ENCODE measurements at regions not wholly inside any gene's neighbourhood (a gene's known extent, or its start where the extent isn't known, plus 50 kb on each side); places are given as distances from the start of the nearest gene placed in this dataset.

DNA sequence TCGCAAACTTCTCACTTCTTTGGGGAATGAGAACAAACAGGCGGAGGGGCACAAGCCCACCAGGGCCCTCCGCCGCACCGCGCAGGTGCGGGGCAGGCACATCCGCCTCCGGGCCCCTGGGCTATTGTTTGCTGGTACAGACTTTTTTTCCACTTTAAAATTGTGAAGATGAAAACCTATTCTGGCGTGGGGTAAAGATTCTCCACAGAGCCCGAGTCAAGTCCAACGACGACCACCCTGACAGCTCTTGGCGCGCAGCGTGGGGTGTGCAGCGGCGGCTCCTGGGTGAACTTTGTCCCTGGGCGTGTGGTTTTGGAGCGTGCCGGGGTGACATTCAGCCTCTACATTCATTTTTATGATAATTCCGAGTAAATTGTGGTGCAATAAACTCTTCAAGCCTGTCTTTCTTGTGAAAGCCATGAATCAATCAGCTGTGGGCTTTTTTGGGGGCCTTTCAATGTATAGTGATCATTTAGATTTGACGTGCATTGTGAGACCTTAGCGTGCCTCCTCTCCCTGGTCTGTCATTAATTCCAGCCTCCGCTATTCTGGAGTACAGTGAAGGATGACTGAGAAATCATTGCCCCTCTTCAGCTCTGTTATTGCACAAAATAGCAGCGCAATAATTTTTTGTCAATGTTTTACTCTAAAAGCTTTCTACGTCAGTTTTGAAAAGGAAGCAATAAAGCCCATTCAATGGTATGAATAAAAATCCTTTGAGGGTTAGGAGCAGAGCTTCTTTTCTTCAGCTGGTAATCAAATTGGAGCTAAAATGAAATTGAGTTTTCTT is 90.0 kb downstream of the TEX29 start:
- TF ChIP-seq, protein P1, sequence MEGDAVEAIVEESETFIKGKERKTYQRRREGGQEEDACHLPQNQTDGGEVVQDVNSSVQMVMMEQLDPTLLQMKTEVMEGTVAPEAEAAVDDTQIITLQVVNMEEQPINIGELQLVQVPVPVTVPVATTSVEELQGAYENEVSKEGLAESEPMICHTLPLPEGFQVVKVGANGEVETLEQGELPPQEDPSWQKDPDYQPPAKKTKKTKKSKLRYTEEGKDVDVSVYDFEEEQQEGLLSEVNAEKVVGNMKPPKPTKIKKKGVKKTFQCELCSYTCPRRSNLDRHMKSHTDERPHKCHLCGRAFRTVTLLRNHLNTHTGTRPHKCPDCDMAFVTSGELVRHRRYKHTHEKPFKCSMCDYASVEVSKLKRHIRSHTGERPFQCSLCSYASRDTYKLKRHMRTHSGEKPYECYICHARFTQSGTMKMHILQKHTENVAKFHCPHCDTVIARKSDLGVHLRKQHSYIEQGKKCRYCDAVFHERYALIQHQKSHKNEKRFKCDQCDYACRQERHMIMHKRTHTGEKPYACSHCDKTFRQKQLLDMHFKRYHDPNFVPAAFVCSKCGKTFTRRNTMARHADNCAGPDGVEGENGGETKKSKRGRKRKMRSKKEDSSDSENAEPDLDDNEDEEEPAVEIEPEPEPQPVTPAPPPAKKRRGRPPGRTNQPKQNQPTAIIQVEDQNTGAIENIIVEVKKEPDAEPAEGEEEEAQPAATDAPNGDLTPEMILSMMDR (IDR thresholded peaks at IDR 0.05; ENCODE audit: insufficient read depth, low read length, severe bottlenecking), result no peak

GRCh38 chr13:111411151-111411858 is 90.9 kb downstream of the TEX29 start:
- Histone ChIP-seq H3K27me3 (ENCODE audit: control insufficient read depth, insufficient read depth, low read length) (peaks cover 2% of the 10 kb centered on the region), H3K4me3 (ENCODE audit: low read depth, low read length) (no peak overlapping the region), H3K36me3 (ENCODE audit: control insufficient read depth, insufficient read depth, low read length) (no peaks in the 10 kb centered on the region)
- FAIRE-seq (no peak), DNase-seq (ENCODE audit: low read depth) (no peak)
- TF ChIP-seq, protein P1 (IDR thresholded peaks at IDR 0.05; ENCODE audit: insufficient read depth, low read length, severe bottlenecking), result no peak

More for the DNA sequence above, 90.0 kb downstream of the TEX29 start:
- Histone ChIP-seq H3K27me3 (ENCODE audit: control insufficient read depth, insufficient read depth, low read length) (peaks cover 2% of the 10 kb centered on the region), H3K4me3 (ENCODE audit: low read depth, low read length) (no peak overlapping the region), H3K36me3 (ENCODE audit: control insufficient read depth, insufficient read depth, low read length) (no peaks in the 10 kb centered on the region)
- FAIRE-seq, result no peak
- no peak for DNase-seq (ENCODE audit: low read depth)

GRCh38 chr13:111411919-111412650 is 91.6 kb downstream of the TEX29 start:
- no peak for FAIRE-seq
- TF ChIP-seq, protein P1 (IDR thresholded peaks at IDR 0.05; ENCODE audit: insufficient read depth, low read length, severe bottlenecking), result no peak

GRCh38 chr13:111413407-111414187 is 93.2 kb downstream of the TEX29 start:
- no peaks in the 10 kb centered on the region for H3K36me3 ChIP-seq (ENCODE audit: control insufficient read depth, insufficient read depth, low read length)
- DNase-seq (ENCODE audit: low read depth), result no peak
- FAIRE-seq, result no peak
- TF ChIP-seq, protein P1 (IDR thresholded peaks at IDR 0.05; ENCODE audit: insufficient read depth, low read length, severe bottlenecking), result no peak
- no peak overlapping the region for H3K4me3 ChIP-seq (ENCODE audit: low read depth, low read length)
- H3K27me3 ChIP-seq (ENCODE audit: control insufficient read depth, insufficient read depth, low read length), result peaks cover 2% of the 10 kb centered on the region

More at GRCh38 chr13:111411919-111412650, 91.6 kb downstream of the TEX29 start:
- no peak for DNase-seq (ENCODE audit: low read depth)
- no peaks in the 10 kb centered on the region for H3K36me3 ChIP-seq (ENCODE audit: control insufficient read depth, insufficient read depth, low read length)
- H3K4me3 ChIP-seq (ENCODE audit: low read depth, low read length), result no peak overlapping the region
- peaks cover 2% of the 10 kb centered on the region for H3K27me3 ChIP-seq (ENCODE audit: control insufficient read depth, insufficient read depth, low read length)

DNA sequence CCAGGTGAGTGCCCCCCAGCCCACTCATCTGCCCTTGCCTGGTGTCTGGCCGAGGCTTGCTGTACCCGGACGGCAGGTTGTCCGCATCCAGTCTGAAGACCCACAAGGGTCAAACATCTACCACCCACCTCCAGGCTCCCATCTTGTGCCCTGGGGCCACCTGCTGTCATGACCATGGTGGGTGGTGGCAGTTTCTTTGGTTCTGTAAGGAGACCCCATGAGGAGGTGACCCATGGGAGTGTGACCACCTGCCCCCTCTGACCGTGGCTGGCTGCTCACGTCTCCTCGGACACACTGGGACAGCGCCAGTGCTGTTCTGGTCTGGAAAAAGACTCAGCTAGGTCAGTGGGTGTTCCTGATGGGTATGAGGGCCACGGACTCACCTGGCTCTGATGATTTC is 93.9 kb downstream of the TEX29 start:
- DNase-seq (ENCODE audit: low read depth), result no peak
- H3K4me3 ChIP-seq (ENCODE audit: low read depth, low read length), result no peak overlapping the region
- peak; percentile 40 for FAIRE-seq
- H3K36me3 ChIP-seq (ENCODE audit: control insufficient read depth, insufficient read depth, low read length), result no peaks in the 10 kb centered on the region
- TF ChIP-seq, protein P1 (IDR thresholded peaks at IDR 0.05; ENCODE audit: insufficient read depth, low read length, severe bottlenecking), result no peak
- peaks cover 2% of the 10 kb centered on the region for H3K27me3 ChIP-seq (ENCODE audit: control insufficient read depth, insufficient read depth, low read length)

All from bronchial epithelial cell (primary cell).